Activated naive CD8-positive, alpha-beta T cell treated with anti-CD3 and anti-CD28 coated beads for 36 hours (primary cell): ENCODE measurements at regions not wholly inside any gene's neighbourhood (a gene's known extent, or its start where the extent isn't known, plus 50 kb on each side); places are given as distances from the start of the nearest gene placed in this dataset.

Experiments used
- DNase-seq: peaks from one replicate; pipeline ENCODE4 v3.0.0; 2021
- H3K27ac Mint-ChIP-seq: one replicate; pipeline ENCODE4 v1.8.0; 2022; ENCODE audit warnings: mild to moderate bottlenecking, moderate library complexity, mixed read lengths
- H3K27me3 Mint-ChIP-seq: one replicate; pipeline ENCODE4 v1.8.0; 2022; ENCODE audit warnings: mild to moderate bottlenecking, mixed read lengths
- H3K36me3 Mint-ChIP-seq: one replicate; pipeline ENCODE4 v1.8.0; 2021; ENCODE audit warnings: mild to moderate bottlenecking, mixed read lengths
- H3K4me1 Mint-ChIP-seq: one replicate; pipeline ENCODE4 v1.8.0; 2021; ENCODE audit warnings: mixed read lengths
- H3K4me3 Mint-ChIP-seq: one replicate; pipeline ENCODE4 v1.8.0; 2022; ENCODE audit warnings: mild to moderate bottlenecking, moderate library complexity, mixed read lengths
- H3K9me3 Mint-ChIP-seq: one replicate; pipeline ENCODE4 v1.8.0; 2022; ENCODE audit warnings: mixed read lengths

- Mint-ChIP-seq H3K36me3 (no peaks in the 10 kb centered on the region), H3K4me1 (peaks cover 27% of the 10 kb centered on the region), H3K27ac (no peak overlapping the region), H3K27me3 (no peaks in the 10 kb centered on the region), H3K9me3 (no peaks in the 10 kb centered on the region), H3K4me3 (no peak overlapping the region)
- no peak for DNase-seq
Observed at GRCh38 chr1:55275151-55275748, 60.1 kb upstream of the USP24 start.

- Mint-ChIP-seq H3K4me3 (no peak overlapping the region), H3K9me3 (peaks cover 5% of the 10 kb centered on the region), H3K4me1 (peaks cover 26% of the 10 kb centered on the region), H3K27me3 (no peaks in the 10 kb centered on the region), H3K27ac (peak overlapping the region; percentile 2), H3K36me3 (peaks cover 2% of the 10 kb centered on the region)
- no peak for DNase-seq
Observed at GRCh38 chr1:55272994-55273393, 57.8 kb upstream of the USP24 start.
